ENCODE measurements at regions not wholly inside any gene's neighbourhood (a gene's known extent, or its start where the extent isn't known, plus 50 kb on each side); places are given as distances from the start of the nearest gene placed in this dataset.
A peak's percentile ranks its signal among the peaks of the same experiment; 100 is the strongest.

DNA sequence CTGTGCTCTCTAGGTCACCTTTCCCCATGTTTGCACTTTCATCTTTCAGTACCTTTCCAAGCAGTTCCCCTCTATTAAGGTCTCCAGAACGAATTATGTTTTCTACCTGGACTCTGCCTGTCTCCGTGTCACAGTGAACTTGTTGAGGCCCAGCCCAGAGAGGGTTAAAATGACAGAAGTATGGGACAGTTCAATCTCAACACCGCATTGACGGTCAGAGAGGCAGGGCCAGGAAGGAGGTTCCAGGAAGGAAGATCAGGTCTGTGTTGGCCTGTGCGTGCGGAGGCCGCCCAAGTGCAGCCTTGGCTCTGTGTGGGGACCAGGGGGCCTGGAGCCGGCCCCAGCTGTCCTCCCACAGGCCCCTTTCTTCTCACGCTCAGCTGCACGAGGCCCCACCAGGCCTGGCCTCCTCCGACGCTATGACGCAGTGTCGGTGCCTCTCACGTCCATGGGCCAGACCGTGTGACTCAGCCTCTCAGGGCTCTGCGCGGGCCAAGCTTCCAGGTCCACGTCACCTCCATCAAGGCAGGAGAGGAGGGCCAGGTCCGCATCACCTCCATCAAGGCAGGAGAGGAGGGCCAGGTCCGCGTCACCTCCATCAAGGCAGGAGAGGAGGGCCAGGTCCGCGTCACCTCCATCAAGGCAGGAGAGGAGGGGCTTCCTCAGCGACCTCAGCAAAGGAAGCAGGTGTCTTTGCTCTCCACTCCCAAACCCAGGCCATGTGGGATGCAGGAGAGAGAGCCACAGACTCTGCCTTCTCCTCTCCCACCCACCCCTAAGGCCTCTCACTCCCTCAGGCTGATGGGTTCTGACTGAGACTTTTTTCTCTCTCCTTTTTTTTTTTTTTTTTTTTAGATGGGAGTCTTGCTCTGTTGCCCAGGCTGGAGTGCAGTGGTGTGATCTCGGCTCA lies 83.1 kb downstream of the CPN2 start:
- no peak for DNase-seq

DNA sequence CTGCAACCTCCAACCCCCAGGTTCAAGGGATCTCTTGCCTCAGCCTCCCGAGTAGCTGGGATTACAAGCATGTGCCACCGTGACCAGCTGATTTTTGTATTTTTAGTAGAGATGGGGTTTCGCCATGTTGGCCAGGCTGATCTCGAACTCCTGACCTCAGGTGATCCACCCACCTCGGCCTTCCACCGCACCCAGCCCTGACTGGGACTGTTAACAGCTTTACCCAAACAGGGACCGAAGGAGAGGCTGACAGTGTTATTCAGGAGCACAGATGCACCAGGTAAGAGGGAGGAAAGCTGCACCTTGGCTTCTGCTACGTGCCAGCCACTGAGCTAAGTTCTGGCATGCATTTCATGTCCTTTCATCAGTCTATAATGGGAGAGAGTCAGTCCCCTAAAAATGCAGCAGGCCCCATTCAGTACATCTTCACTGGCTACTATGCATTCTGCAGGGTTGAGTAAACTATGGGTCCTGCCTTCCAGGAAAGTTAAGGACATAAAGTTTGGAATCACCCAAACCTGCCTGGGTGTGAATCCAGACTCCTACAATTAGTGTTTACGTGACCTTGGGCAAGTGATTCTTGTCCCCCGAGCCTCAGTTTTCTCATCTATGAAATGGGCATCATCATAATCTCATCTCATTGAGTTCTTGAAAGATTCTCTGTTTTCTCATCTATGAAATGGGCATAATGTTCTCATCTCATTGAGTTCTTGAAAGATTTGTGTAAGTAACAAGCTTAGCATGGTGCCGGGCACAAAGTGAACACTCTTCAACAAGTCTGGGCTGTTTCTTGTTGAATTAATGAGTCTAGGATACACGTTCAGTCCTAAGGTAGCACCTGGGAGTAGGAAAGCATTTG lies 82.2 kb downstream of the CPN2 start:
- DNase-seq, result no peak

DNA sequence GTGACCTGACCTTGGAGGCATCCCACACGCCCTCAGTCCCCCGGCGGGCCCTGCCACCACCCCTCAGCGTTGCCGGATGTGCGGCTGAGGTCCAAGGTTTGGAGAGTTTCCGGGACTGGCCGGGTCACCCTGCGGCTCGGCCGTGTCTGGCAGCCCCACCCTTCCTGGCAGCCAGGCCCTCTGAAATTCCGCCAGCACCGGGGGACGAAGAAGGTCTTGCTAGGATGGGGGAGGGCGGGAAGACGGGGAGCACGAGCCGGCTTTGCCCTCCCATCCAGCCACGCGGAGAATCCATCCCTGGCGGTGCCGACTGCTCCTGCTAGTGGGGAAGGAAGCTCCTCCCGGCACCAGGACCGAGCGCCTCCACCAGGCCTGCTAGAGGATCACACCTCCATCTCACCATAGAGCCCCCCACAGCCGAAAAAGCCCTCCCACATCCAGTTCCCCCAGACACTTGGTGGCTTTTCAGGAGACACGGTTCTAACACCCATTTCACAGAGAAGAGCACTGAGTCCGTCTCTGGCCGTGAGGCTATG lies 81.5 kb downstream of the CPN2 start:
- DNase-seq, result no peak

DNA sequence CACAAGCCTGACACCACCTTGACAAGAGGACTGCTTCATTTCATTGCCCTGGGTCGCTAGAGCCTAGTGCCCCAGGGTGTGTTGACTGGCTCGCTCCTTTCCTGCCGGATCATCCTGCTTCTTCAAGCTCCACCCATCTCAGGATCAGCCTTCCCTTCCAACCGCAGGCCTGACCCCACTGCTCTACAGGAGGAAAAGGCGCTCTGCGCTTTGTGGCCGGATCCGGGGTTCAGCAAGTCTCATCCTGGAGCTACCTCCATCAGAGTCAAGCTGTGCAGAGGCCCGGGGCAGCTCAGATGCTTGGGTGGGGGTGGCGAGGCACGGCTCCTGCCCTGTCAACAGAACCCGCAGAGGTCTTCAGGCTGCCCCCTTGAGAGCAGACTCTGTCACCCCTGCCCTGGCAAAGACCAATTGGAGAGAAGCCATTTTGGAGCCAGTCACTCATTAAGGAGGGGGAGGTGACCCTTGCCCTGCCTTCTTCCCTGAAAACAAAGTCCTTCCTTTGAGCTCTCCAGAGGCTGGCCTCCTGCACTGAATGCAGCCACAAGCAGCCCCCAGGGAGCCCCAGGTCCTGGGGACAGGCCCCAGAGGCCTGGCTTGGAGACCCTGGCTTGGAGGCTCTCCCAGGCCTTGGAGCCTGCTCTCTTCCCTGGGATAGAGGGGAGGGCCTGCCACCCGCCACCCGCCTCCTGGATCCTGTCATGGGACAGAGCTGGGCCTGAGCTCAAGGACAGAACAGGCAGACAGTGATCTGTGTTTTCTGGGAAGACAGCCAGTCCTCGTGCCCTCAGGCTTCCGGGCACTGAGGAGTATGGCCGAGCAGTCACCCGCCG lies 80.3 kb downstream of the CPN2 start:
- no peak for DNase-seq

DNA sequence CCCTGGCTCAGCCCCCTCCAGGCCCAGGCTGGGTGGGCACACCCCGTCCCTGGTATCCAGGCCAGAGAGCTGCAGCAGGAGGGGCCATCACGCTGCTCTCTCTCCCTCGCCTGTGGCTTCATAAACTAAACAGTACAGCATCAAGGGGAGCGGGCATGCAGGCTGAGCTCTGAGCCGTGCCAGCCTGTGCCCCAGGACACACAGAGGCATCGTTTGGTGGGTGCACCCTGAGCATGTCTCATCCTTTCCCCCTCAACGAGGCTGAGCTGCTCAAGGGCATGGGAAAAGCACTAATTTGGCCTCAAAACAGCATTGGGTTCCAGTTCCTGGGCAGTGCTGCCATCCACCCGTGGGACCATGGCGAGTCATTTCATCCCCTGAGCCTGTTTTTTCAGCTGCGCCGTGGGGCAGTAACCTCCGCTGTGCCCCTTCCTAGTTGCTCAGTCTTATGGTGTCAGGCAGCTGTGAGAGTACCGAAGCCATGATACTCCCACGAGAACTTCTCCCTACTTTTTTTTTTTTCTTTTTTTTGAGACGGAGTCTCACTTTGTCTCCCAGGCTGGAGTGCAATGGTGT lies 79.6 kb downstream of the CPN2 start:
- no peak for DNase-seq

DNA sequence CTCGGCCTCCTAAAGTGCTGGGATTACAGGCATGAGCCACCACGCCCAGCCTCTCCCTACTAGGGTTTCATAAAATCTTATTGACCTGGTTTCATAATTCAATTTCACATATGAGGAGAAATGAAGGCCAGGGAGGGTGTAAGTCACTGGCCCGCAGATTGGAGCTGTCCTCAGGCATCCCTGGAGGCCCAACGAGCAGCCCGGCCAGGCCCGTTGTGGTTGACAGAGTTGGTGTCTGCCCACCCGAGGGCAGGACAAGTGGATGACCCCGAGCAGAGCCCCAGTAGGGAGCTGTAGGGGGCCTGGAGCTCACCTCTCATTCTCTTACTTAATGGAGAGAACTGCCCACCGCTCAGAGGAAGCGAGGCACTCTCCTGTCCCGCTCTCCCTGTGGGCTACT lies 78.9 kb downstream of the CPN2 start:
- no peak for DNase-seq

DNA sequence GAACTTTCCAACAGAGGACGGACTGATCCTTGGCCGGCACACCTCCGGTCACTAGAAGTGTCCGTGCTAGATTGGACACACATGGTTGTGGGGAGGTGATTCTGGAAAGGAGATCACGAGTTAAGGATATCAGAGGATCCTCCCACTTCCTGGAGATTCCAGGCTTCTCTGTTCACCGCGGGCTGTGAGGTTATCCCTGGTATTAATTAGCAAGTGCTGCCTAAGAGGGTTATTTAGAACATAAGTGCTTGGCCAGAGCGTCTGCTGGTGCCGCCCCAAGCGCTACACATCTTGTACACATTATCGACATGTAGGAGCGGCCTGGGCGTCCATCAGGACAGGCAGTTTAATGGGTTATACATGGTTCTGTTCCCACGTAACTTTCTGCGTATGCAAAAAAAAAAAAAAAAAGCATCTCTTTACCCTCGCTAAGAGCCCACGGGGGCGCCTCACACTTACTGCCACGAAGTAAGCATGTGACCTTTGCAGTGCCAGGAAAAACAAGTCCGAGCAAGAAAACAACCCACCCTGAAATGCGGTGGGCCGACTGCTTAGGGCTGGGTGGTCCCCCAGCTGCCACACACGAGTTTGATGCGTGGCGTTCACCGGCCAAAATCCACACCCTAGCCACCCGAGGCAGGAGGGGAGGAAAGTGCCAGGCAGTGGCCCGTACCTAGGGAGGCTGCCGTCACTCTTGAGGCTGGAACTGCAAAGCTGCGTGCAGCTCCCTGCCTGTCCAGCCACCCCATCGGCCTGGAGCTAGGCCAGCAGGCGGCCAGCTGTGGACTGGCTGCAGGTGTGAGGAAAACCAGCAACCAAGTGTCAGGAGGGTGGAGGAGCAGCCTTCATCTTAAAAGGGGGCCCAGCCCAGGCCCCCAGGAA lies 78.0 kb downstream of the CPN2 start:
- no peak for DNase-seq

DNA sequence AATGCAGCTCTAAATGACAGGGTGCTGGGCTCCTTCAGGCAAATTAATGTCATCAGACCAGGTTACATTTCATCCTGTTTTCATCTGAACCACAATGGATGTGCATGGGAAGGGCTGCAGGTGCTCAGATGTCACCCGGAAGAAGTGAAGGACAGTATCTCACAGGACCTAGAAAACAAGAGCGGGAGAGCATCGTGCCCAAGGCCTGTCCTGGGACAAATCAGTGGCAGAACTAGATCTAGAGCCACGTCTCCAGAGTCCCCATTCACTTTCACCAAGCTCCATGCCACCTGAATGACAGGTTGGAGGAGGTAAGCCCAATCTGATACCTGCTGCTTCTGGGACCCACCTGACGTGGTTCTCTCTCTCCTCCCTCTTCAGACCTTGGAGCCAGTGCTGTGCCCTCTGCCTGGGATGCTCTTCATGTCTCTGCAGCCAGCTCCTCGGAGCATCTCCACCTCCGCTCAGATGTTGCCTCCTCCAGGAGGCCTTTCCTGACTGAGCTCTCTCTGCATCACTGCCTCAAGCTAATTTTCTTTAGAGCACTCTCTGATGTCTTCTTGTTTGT lies 77.3 kb downstream of the CPN2 start:
- DNase-seq, result no peak

- DNase-seq, result no peak
Observed at GRCh38 chr3:194274424-194275085, 76.6 kb downstream of the CPN2 start.

- DNase-seq, result peak; percentile 4
Observed at GRCh38 chr3:194275291-194275690, 75.8 kb downstream of the CPN2 start.

DNA sequence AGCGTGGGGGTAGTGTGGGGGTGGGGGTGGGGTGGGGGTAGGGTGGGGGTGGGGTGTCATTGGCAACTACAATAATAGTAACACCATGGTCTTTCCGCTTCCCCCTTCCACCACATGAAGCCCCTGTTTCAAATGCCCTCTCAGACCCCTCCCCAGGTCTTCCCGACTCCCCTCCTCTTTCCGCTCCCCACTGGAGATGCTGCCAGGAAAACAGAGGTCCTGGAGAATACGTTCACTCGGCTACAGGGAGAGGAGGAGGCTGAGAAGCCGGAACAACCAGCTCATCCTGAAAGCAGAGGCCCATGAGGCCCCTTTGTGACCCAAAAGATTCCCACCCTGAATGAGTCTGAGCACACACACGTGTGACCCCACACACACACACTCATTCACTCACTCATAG lies 75.4 kb downstream of the CPN2 start:
- DNase-seq, result no peak

DNA sequence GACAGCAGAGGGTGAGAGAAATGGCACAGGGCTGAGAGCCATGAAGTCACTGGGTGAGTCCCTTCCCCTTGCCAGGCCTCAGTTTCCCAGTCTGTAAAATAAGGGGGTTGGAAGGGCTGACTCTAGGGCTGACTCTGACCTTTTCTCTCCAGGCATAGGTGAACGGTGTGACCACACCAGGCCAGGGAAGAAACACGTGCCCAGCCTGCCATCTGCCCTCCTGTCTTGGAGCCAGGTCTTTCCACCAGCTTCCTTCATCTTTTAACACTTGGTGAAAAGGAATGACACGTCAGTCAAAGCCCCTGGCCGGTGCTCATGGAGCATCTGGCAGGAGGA lies 74.4 kb downstream of the CPN2 start:
- no peak for DNase-seq

GRCh38 chr3:194277104-194277785 lies 73.9 kb downstream of the CPN2 start:
- DNase-seq, result no peak

GRCh38 chr3:194277786-194278130 lies 73.4 kb downstream of the CPN2 start:
- DNase-seq, result no peak

DNA sequence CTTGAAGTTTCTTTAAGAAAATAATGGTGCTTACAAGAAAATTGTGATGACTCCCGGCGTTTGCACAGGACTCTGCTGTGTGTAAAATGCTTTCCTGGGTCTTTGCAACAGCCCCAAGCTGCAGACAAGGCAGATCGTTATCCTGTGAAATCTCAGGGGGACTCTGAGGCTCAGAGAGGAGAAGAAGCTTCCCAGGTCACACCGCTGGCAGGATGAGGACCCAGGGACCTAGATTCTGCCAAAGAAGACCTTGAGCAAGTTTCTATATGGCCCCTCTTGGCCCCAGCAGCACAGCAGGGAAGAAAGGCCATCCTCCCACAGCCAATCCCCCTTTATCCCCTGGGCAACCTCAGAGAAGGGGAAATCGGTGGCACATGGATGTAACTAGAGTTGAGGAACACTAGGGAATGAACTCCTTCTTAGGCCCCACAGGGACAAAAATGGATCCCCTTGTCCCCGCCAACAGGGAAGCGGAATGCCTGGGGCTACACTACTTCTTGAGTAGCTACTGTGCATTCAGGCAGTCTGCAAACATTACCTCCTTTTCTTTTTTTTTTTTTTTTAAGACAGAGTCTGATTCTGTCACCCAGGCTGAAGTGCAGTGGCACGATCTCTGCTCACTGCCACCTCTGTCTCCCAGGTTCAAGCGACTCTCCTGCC lies 72.8 kb downstream of the CPN2 start:
- no peak for DNase-seq

- DNase-seq, result no peak
Observed at GRCh38 chr3:194279101-194279500, 72.0 kb downstream of the CPN2 start.

- DNase-seq, result no peak
Observed at GRCh38 chr3:194279701-194280360, 71.3 kb downstream of the CPN2 start.

- no peak for DNase-seq
Observed at GRCh38 chr3:194280777-194281176, 70.4 kb downstream of the CPN2 start.

DNA sequence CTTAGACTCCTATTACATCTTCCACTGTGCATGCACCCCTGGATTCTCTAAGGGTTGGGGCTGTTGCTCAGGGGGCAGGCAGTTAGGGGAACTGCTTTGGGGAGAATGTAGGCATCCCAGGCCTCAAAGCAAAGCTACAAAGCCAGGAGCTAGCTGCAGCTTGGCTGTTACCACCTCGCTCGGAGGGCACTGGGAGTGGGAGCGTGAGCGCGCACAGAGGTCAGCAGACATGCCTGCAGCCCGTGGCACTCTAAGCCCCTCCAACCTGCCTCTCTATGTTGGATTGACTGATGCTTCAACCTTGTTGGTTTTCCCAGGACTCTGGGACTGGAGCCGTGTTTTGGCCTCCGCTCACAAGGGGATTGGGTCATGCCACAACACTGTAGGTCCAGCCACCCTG lies 69.8 kb downstream of the CPN2 start:
- DNase-seq, result no peak

Data from activated T-cell treated with anti-CD3 and anti-CD28 coated beads, Interleukin-2, amount 50 U/mL, for 1 hour (primary cell).